GM04503 (cell line): ENCODE measurements at regions not wholly inside any gene's neighbourhood (a gene's known extent, or its start where the extent isn't known, plus 50 kb on each side); places are given as distances from the start of the nearest gene placed in this dataset.

Experiments used
- DNase-seq: peaks from one replicate; pipeline ENCODE4 v3.0.0-alpha.2; 2012; ENCODE audit warnings: low read depth

GRCh38 chr2:19035238-19035637 lies 323.2 kb downstream of the OSR1 start:
- peak; percentile 48 for DNase-seq

GRCh38 chr2:19033240-19033639 lies 325.2 kb downstream of the OSR1 start:
- DNase-seq: no peak

GRCh38 chr2:19031642-19032041 lies 326.8 kb downstream of the OSR1 start:
- no peak for DNase-seq

- DNase-seq: no peak
These were observed 328.8 kb downstream of the OSR1 start for GRCh38 chr2:19029655-19030054.

GRCh38 chr2:19028587-19029375 lies 329.6 kb downstream of the OSR1 start:
- no peak for DNase-seq

- no peak for DNase-seq
These were observed 330.8 kb downstream of the OSR1 start for GRCh38 chr2:19027626-19028025.

GRCh38 chr2:19026261-19026660 lies 332.2 kb downstream of the OSR1 start:
- DNase-seq: no peak

- DNase-seq: no peak
These were observed 336.1 kb downstream of the OSR1 start for GRCh38 chr2:19022334-19022733.

GRCh38 chr2:19021721-19022120 lies 336.7 kb downstream of the OSR1 start:
- peak; percentile 67 for DNase-seq

GRCh38 chr2:19021100-19021476 lies 337.3 kb downstream of the OSR1 start:
- peak; percentile 82 for DNase-seq

GRCh38 chr2:19020144-19021099 lies 338.0 kb downstream of the OSR1 start:
- DNase-seq: no peak

- no peak for DNase-seq
These were observed 348.9 kb downstream of the OSR1 start for GRCh38 chr2:19009510-19009909.

- DNase-seq: no peak
These were observed 354.9 kb downstream of the OSR1 start for GRCh38 chr2:19003554-19003953.

GRCh38 chr2:19000776-19001175 lies 357.6 kb downstream of the OSR1 start:
- DNase-seq: no peak

GRCh38 chr2:18999198-18999597 lies 359.2 kb downstream of the OSR1 start:
- DNase-seq: no peak

- DNase-seq: no peak
These were observed 359.9 kb downstream of the OSR1 start for GRCh38 chr2:18998491-18998890.

- DNase-seq: no peak
These were observed 364.6 kb downstream of the OSR1 start for GRCh38 chr2:18993756-18994338.

- peak; percentile 97 for DNase-seq
These were observed 366.9 kb downstream of the OSR1 start for GRCh38 chr2:18991177-18992168.

- no peak for DNase-seq
These were observed 369.7 kb downstream of the OSR1 start for GRCh38 chr2:18988631-18989232.

GRCh38 chr2:18987592-18988073 lies 370.8 kb downstream of the OSR1 start:
- DNase-seq: peak; percentile 80

- DNase-seq: no peak
These were observed 371.4 kb downstream of the OSR1 start for GRCh38 chr2:18987016-18987415.
